NB4 (cell line): ENCODE measurements at regions not wholly inside any gene's neighbourhood (a gene's known extent, or its start where the extent isn't known, plus 50 kb on each side); places are given as distances from the start of the nearest gene placed in this dataset.

Experiments
- CTCF ChIP-seq: IDR thresholded peaks from one replicate; pipeline ENCODE4 v1.5.1; 2012; ENCODE audit warnings: low read depth, low read length
- POLR2A ChIP-seq: IDR thresholded peaks from 2 replicates; pipeline ENCODE4 v1.6.1; 2011; ENCODE audit warnings: mild to moderate bottlenecking; ENCODE audit not compliant: insufficient read length; ENCODE audit errors: extremely low read depth

GRCh38 chr9:86660146-86660943 is 287.0 kb downstream of the GAS1 start:
- TF ChIP-seq POLR2A: no peak
- TF ChIP-seq CTCF: no peak
